ENCODE measurements at regions not wholly inside any gene's neighbourhood (a gene's known extent, or its start where the extent isn't known, plus 50 kb on each side); places are given as distances from the start of the nearest gene placed in this dataset.

DNA sequence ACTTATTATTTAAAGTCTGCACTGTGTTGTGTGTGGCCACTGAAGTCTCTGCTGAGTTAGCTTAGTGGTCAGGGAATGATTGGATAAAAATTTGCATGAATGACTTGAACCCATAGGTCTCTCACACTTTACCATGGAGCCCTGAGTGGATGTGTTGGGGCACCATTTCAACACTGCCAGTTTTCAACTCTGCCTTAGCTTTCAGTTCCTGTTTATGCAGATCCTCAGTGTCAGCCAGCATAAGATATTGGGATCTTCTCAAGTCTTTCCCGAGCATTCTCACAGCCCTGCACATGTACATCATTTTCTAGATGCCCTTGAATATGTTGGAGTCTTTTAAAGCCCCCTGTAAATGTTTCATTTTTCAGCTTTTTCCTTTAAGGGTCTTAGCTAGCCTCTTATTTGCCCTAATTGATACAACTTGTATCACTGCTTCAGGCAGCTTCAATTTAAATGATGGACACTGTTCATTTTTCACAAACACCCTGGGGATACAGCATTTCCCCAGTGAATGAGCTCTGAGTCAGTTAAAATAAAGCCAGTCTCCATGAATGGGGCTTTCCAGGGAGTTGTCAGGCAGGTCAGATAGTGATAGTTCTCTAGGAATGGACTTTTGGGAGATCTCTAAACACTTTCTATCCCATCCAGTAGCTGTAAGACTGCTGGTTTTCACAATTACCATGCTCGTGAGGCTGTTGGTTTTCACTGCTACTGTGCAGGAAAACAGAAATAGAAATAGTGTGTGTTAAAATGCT lies 211.9 kb upstream of the PAPPA start:
- DNase-seq (ENCODE audit: low spot score): peak; percentile 55

- DNase-seq (ENCODE audit: low spot score): no peak
These were observed 210.0 kb upstream of the PAPPA start for GRCh38 chr9:115943431-115944165.

DNA sequence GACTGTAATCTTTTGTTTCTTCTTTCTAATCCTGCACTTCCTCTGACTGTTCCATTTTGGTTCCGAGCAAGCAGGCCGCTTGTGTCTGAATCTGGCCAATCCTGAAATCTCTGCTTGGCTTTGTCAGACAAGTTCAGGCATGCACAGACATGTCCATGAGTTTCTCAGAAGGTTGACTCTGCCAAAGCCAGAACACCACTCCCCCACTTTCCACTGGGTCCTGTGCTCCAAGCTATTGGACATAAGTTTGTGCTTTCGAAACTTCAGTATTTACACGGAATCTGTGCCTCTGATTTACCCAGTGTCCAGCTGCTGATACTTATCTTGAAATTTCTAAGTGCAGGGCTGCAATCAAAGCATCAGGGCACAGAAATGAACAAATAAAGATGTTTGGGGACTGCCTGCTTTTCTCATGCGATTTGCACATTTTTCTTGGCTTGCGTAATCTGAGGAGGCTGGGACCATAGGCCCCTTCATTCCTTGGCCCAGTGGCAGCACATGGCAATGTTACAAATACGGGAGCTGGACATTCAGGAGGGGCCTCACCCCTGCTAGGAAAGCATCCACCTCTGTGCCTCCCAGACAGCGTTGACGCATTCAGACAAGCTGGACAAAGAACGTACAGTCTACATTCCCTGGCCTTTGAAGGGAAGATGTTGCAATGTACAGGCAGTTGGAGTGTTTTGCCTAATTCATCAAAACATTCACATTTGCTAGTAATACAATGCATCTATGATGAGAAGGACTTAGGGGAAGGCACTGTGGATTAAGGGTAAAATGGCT lies 209.2 kb upstream of the PAPPA start:
- DNase-seq (ENCODE audit: low spot score): peak; percentile 24

GRCh38 chr9:115945009-115945431 lies 208.6 kb upstream of the PAPPA start:
- DNase-seq (ENCODE audit: low spot score): no peak

GRCh38 chr9:115946530-115946929 lies 207.1 kb upstream of the PAPPA start:
- peak; percentile 8 for DNase-seq (ENCODE audit: low spot score)

DNA sequence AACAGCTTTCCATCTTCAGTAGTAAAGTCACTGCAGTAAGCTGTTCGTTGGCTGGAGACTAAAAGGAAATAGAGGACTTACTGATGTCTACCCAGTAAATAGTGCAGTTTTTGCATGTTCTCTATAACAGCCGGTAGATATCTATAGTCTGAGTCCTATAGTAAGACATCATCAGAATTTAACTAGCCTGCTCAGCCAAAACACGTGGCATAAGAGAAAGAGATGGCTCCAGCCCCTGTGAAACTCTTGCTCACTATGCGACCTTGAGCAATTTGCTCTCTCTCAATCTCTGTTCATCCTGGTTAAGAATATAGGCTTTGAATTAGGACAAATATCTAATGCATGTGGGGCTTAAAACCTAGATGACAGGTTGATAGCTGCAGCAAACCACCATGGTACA lies 201.6 kb upstream of the PAPPA start:
- DNase-seq (ENCODE audit: low spot score): no peak

DNA sequence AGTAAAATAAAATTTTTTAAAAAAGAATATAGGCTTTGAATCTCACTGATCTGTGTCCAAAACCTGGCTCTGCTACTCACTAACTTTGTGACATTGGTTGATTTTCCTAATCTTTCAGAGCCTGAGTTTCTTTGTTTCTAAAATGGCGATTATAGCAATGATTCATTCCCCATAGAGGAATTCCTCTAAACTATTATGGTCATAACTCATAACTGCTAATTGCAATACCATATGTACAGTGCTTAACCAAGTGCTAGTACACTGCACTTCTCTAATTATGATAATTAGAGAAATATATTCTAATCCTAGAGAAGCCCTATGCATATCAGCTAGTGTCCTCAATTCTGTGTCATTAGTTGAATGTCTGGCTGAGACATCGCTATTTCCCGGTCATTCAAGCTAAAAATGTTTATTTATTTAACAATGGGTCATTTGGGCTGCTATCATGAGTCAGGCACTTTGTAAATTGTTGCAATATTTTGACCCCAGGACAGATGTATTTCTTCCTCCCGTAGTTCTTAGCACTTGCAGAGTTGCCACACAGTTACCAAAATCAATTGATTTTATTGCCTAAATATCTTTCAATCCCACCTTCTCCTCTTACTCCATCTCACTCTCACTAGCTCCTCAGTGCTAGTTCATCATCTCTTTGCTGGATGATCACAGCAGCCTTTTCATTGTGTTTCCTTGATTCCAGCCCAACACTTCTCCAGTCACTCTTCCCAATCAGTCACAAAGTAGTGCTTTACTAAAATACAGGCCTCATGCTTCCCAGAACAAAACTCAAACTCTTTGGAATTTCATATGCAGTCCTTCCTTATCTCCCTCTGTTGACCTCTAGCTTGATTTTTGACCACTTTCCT lies 200.9 kb upstream of the PAPPA start:
- peak; percentile 50 for DNase-seq (ENCODE audit: low spot score)

GRCh38 chr9:115956371-115956770 lies 197.2 kb upstream of the PAPPA start:
- DNase-seq (ENCODE audit: low spot score): no peak

DNA sequence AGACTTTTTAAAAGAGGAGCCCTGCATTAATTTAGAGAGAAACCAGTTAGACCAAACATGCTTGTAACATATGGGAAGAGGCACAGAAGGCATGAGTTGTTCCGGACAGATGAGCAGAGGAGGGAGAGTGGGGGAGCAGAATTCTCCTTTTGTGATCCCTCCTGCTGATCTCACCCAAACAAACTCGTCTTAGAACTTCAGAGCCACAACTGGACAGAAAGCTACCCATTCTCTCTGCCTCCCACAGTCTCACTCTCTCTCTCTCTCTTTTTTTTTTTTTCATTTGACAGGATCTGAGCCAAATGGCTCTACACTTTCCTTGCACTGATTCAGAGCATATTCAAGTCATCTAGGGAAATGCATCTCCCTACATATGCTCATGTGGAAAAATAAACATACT lies 196.0 kb upstream of the PAPPA start:
- no peak for DNase-seq (ENCODE audit: low spot score)

DNA sequence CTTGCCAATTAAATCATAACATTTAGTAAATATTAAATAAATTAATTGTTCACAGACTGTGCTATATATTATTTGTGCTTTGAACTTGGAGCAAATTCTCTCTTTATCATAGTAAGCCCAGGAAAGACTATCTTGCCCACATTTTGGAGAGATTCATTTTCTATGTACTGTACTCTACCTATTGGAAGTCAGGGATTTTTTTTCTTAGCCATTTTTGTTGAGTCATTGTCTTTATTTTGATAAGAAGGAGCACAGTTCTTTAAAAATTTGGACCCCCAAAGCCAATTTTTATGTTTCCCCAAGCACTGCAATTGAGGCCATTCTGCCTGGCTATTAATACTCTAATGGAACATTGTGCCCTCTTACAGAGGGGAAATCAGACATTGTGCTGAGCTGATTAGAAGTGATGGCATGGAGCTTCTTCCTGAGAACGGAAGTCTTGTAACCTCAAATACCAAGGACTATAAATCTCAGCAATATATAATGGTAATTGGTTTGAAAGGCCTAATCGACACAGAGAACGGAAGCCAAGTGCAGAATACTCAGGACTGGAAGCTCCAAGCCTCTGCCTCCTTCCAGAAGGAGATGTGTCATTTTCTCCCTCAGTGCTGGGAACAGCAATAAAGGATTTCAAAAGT lies 188.8 kb upstream of the PAPPA start:
- DNase-seq (ENCODE audit: low spot score): no peak

- no peak for DNase-seq (ENCODE audit: low spot score)
These were observed 186.9 kb upstream of the PAPPA start for GRCh38 chr9:115966660-115967059.

DNA sequence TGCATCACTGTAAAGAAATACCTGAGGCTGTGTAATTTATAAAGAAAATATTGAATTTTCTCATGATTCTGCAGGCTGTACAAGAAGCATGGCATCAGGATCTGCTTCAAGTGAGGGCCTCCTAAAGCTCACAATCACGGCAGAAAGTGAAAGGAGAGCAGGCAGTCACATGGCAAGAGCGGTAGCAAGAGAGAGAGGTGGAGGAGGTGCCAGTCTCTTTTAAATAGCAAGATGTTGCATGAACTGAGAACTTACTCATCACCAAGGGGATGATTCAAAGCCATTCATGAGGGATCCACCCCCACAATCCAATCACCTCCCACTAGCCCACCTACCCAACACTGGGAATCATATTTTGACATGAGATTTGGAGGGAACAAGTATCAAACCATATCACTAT lies 184.5 kb upstream of the PAPPA start:
- peak; percentile 60 for DNase-seq (ENCODE audit: low spot score)

DNA sequence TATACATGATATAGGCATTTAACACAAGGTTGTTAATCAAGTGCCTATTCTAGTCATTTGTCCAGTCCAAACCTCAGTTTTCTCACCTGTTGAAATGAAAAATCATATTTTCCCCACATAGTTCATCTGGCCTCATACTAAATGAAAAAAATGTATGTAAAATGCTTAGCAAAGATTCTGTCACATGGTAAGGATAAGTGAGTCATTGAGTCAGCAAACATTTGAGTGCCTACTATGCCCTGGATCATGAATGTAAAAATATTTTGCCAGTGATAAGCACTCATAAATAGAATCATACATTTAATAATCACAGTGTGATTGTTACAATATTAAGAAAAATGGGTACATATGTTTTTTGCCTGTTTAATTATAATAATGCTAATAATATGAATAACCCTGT lies 181.2 kb upstream of the PAPPA start:
- no peak for DNase-seq (ENCODE audit: low spot score)

DNA sequence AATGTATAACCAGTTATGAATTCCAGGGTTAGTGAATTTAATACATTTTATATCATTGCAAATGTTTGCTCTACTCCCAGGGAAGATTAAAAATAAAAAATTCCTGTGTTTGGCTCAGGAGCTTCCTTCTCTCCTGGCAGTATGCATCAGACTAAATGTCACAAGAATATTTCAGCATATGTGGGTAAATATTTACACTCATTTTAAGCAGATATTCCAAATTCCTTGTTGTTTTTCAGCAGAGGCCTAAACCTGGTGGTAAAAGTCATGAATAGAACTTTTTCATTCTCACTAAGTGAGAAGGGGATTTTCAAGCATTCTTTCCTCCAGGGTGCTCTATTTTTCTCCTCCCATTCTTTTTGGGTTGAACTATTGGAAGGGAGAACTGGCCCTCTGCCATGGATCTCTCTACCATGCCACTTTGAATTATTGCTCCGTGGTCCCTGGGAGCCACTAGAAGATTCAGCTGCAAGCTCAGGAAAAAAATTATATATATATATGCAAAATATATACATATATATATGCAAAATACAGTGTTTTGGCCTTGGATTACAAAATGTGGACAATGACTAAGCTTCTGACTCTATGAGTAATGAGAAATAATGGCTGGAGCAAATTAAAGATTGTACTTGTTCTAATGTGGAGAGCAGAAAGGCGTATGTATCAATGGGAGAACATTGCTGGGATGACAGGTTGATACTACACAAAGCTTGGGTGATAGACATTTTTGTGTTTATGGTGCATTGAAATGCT lies 180.6 kb upstream of the PAPPA start:
- no peak for DNase-seq (ENCODE audit: low spot score)

- no peak for DNase-seq (ENCODE audit: low spot score)
These were observed 176.8 kb upstream of the PAPPA start for GRCh38 chr9:115976781-115977180.

DNA sequence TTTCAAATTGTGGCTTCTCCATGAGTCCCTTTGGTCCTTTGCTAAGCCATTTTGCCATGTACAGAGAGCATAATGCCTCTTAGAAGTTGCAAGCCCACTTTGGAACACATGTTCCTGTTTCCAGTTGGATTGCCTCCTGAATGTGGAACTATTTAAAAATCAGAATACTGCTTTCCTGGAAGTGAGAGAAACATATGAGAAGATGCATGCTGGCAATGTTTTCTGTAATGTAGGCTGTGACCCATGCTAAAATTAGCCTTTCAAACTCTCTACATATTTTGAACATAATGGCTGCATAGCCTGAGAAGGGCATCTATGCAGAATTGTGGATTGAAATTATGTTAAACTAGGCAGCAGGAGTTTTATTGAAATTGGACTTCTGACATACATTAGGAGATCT lies 175.5 kb upstream of the PAPPA start:
- DNase-seq (ENCODE audit: low spot score): no peak

- no peak for DNase-seq (ENCODE audit: low spot score)
These were observed 174.9 kb upstream of the PAPPA start for GRCh38 chr9:115978659-115979096.

DNA sequence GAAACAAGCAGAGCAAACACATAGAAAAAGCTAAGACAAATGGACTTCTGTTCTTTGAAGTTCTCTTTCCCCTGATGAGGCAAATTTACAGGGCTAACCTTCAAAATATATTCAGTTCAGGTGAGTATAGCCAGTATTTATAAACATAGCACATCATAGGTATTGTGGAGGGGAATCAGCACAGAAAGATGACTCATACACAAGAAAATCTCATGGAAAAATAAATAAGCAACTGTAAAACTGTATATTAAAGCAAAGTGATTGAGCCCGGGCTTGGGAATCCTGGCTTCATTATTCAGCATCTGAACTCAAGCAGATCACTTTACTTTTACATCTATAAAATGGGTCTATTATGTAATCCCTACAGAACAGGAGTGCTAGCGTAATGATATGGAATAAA lies 173.5 kb upstream of the PAPPA start:
- DNase-seq (ENCODE audit: low spot score): no peak

DNA sequence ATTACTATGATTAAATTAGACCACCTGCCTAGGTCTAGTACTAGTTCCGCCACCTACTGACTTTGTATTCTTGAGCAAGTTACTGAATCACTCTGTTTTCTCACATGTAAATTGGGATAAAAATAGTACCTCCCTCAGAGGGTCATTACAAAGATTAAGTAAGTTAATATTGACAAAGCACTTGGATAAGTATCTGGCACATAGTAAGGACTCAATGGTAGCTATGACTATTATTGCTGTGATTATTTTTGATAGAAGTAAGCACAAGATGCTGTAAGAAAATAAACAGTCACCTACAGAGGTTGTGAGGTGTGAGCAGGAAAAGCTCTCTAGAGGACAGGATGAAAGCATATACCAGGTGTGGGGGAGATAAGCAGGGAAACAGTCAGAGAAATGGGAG lies 173.1 kb upstream of the PAPPA start:
- DNase-seq (ENCODE audit: low spot score): no peak

DNA sequence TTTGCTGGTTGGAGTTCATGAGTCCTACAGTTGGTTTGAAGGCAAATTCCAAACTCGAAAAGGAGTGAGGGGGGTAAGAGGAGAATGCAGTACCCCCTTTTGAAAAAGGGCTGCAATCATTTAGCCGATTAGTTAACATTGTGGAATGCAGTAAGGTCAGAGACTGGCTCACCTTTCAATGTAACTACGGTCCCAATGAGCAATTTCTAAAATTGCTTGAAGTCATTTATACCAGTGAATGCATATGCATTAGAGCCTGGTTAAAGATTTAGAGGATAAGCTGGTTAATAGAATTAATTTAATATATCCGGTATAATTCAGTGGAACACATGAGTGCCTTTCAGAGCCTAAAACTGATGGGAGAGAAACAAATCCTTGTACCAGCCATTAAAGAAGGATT lies 172.6 kb upstream of the PAPPA start:
- no peak for DNase-seq (ENCODE audit: low spot score)

GRCh38 chr9:115983366-115983765 lies 170.2 kb upstream of the PAPPA start:
- no peak for DNase-seq (ENCODE audit: low spot score)
